ENCODE measurements at regions not wholly inside any gene's neighbourhood (a gene's known extent, or its start where the extent isn't known, plus 50 kb on each side); places are given as distances from the start of the nearest gene placed in this dataset.

- no peak for TF ChIP-seq EZH2 (IDR thresholded peaks at IDR 0.05; ENCODE audit: borderline replicate concordance, insufficient read depth, low read depth, low read length, poor library complexity, severe bottlenecking)
- TF ChIP-seq, protein P1, sequence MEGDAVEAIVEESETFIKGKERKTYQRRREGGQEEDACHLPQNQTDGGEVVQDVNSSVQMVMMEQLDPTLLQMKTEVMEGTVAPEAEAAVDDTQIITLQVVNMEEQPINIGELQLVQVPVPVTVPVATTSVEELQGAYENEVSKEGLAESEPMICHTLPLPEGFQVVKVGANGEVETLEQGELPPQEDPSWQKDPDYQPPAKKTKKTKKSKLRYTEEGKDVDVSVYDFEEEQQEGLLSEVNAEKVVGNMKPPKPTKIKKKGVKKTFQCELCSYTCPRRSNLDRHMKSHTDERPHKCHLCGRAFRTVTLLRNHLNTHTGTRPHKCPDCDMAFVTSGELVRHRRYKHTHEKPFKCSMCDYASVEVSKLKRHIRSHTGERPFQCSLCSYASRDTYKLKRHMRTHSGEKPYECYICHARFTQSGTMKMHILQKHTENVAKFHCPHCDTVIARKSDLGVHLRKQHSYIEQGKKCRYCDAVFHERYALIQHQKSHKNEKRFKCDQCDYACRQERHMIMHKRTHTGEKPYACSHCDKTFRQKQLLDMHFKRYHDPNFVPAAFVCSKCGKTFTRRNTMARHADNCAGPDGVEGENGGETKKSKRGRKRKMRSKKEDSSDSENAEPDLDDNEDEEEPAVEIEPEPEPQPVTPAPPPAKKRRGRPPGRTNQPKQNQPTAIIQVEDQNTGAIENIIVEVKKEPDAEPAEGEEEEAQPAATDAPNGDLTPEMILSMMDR (IDR thresholded peaks at IDR 0.05): no peak
- Histone ChIP-seq H2AFZ (ENCODE audit: insufficient read depth, low read depth, low read length, poor library complexity, severe bottlenecking) (no peak overlapping the region), H3K4me1 (ENCODE audit: control insufficient read depth in 2 of 2, insufficient read depth in 2 of 2, low read length in 2 of 2) (no peaks in the 10 kb centered on the region), H3K27me3 (replicated peaks in 1 of 4; ENCODE audit: control extremely low read depth in 1 of 4, control insufficient read depth in 3 of 4, insufficient read depth in 4 of 4, low read length in 3 of 4) (no peaks in the 10 kb centered on the region), H3K27ac (ENCODE audit: low read length in 2 of 2) (no peak overlapping the region), H3K4me3 (ENCODE audit: control extremely low read depth in 1 of 5, extremely low read depth in 1 of 5, insufficient read depth in 1 of 5, low read depth in 2 of 5, low read length in 4 of 5) (no peak overlapping the region), H3K36me3 (replicated peaks in 1 of 2; ENCODE audit: control extremely low read depth in 1 of 2, control insufficient read depth in 1 of 2, extremely low read depth in 1 of 2, insufficient read depth in 2 of 2, low read length in 1 of 2) (no peaks in the 10 kb centered on the region), H3K9me3 (ENCODE audit: control extremely low read depth in 1 of 3, control insufficient read depth in 2 of 3, insufficient read depth in 1 of 3, low read length in 2 of 3) (no peaks in the 10 kb centered on the region), H4K20me1 (ENCODE audit: control insufficient read depth, insufficient read depth, low read length, poor library complexity, severe bottlenecking) (no peaks in the 10 kb centered on the region), H3K4me2 (replicated peaks; ENCODE audit: low read depth, low read length, poor library complexity, severe bottlenecking) (no peak overlapping the region), H3K79me2 (ENCODE audit: control insufficient read depth, insufficient read depth, low read length) (no peaks in the 10 kb centered on the region), H3K9ac (ENCODE audit: low read length) (no peak overlapping the region)
- no peak overlapping the region for H3K27ac Mint-ChIP-seq
- no peaks in the 10 kb centered on the region for H3K9me3 Mint-ChIP-seq (ENCODE audit: insufficient read depth)
- H3K27me3 Mint-ChIP-seq: peaks cover 4% of the 10 kb centered on the region
- intact Hi-C loops (cut with micrococcal nuclease): no loop called here
- H3K4me3 Mint-ChIP-seq: no peak overlapping the region
- no peak for DNase-seq
- H3K4me1 Mint-ChIP-seq: no peaks in the 10 kb centered on the region
- CTCF ChIA-PET: no interaction called here
- POLR2A ChIA-PET: no interaction called here
- no peak for ATAC-seq (ENCODE audit: low read depth)
Measured at GRCh38 chr2:160753331-160753654, 259.7 kb upstream of the RBMS1 start.

DNA sequence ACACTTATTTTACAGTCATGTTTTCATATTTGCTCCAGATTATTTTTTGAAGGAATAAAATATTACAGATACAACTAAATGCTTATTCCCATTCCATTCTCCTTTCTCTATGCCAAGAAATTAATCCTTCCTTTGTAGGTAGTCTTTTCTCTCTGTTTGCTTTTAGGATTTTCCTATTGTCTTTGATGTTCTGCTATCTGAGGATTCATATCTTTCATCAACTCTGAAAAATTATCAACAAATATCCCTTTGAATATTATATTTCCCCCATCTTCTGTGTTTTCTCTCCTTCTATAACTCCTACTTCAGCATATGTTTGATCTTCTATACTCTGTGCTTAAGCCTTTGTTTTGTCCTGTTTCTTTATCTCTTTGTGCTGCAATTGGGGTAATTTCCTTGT, 260.4 kb upstream of the RBMS1 start:
- H3K4me2 ChIP-seq (replicated peaks; ENCODE audit: low read depth, low read length, poor library complexity, severe bottlenecking): no peak overlapping the region
- DNase-seq (no peak), ATAC-seq (ENCODE audit: low read depth) (no peak)
- H3K9me3 ChIP-seq (ENCODE audit: control extremely low read depth in 1 of 3, control insufficient read depth in 2 of 3, insufficient read depth in 1 of 3, low read length in 2 of 3): no peaks in the 10 kb centered on the region
- H3K4me1 Mint-ChIP-seq: no peaks in the 10 kb centered on the region
- no peaks in the 10 kb centered on the region for H3K9me3 Mint-ChIP-seq (ENCODE audit: insufficient read depth)
- no peaks in the 10 kb centered on the region for H3K27me3 ChIP-seq (replicated peaks in 1 of 4; ENCODE audit: control extremely low read depth in 1 of 4, control insufficient read depth in 3 of 4, insufficient read depth in 4 of 4, low read length in 3 of 4)
- no peaks in the 10 kb centered on the region for H3K79me2 ChIP-seq (ENCODE audit: control insufficient read depth, insufficient read depth, low read length)
- no peaks in the 10 kb centered on the region for H4K20me1 ChIP-seq (ENCODE audit: control insufficient read depth, insufficient read depth, low read length, poor library complexity, severe bottlenecking)
- no peaks in the 10 kb centered on the region for H3K36me3 ChIP-seq (replicated peaks in 1 of 2; ENCODE audit: control extremely low read depth in 1 of 2, control insufficient read depth in 1 of 2, extremely low read depth in 1 of 2, insufficient read depth in 2 of 2, low read length in 1 of 2)
- no peak overlapping the region for H2AFZ ChIP-seq (ENCODE audit: insufficient read depth, low read depth, low read length, poor library complexity, severe bottlenecking)
- peaks cover 4% of the 10 kb centered on the region for H3K27me3 Mint-ChIP-seq
- H3K27ac Mint-ChIP-seq: no peak overlapping the region
- intact Hi-C loops (cut with micrococcal nuclease): no loop called here
- ChIA-PET POLR2A (no interaction called here), CTCF (interaction anchor here (0.7 kb wide), 1 partner anchor 149 kb away, joined by 3 read pairs; no protein-coding TSS in a partner anchor)
- no peak overlapping the region for H3K27ac ChIP-seq (ENCODE audit: low read length in 2 of 2)
- H3K4me1 ChIP-seq (ENCODE audit: control insufficient read depth in 2 of 2, insufficient read depth in 2 of 2, low read length in 2 of 2): no peaks in the 10 kb centered on the region
- no peak overlapping the region for H3K4me3 ChIP-seq (ENCODE audit: control extremely low read depth in 1 of 5, extremely low read depth in 1 of 5, insufficient read depth in 1 of 5, low read depth in 2 of 5, low read length in 4 of 5)
- TF ChIP-seq EZH2 (IDR thresholded peaks at IDR 0.05; ENCODE audit: borderline replicate concordance, insufficient read depth, low read depth, low read length, poor library complexity, severe bottlenecking): no peak
- TF ChIP-seq, protein P1 (IDR thresholded peaks at IDR 0.05): no peak
- H3K4me3 Mint-ChIP-seq: no peak overlapping the region
- no peak overlapping the region for H3K9ac ChIP-seq (ENCODE audit: low read length)

Measured in B cell (primary cell).